Fibroblast of mammary gland (primary cell): ENCODE measurements at regions not wholly inside any gene's neighbourhood (a gene's known extent, or its start where the extent isn't known, plus 50 kb on each side); places are given as distances from the start of the nearest gene placed in this dataset.

Experiments used
- DNase-seq: peaks from one replicate; pipeline ENCODE4 v3.0.0-alpha.2; 2010; ENCODE audit warnings: low read depth
- H3K4me3 ChIP-seq: 2 replicates; pipeline ENCODE4 v1.5.1; 2011; ENCODE audit warnings: low read depth, mild to moderate bottlenecking, low read length, moderate library complexity; ENCODE audit not compliant: control insufficient read depth
- CTCF ChIP-seq: conservative IDR thresholded peaks from 2 replicates; pipeline ENCODE4 v1.5.1; 2011; ENCODE audit warnings: low read depth, low read length, inconsistent platforms; ENCODE audit not compliant: control insufficient read depth, insufficient read depth

DNA sequence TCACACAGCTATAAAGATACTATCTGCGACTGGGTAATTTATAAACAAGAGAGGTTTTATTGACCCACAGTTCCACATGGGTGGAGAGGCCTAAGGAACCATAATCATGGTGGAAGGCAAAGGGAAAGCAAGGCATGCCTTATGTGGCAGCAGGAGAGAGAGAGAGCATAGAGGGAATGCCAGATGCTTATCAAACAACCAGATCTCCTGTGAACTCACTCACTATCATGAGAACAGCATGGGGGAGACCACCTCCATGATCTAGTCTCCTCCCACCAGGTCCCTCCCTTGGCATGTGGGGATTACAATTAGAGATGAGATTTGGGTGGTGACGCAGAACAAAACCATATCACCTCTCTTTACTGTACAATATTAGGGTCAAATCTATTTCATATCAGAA lies 1101.6 kb upstream of the RAG2 start:
- TF ChIP-seq CTCF: no peak
- no peak overlapping the region for H3K4me3 ChIP-seq
- DNase-seq: no peak

DNA sequence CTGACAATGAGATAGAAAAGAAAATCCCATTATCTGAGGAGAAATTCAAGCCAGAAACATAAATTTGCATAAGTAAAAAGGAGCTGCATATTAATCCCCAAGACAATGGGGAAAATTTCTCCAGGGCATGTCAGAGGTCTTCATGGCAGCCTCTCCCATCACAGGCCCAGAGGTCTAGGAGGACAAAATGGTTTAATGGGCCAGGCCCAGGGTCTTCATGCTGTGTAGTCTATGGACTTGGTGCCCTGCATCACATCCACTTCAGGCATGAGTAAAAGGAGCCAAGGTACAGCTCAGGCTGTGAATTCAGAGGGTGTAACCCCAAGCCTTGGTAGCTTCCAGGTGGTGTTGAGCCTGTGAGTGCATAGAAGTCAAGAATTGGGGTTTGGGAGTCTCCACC lies 1097.2 kb upstream of the RAG2 start:
- H3K4me3 ChIP-seq: no peak overlapping the region
- no peak for TF ChIP-seq CTCF
- DNase-seq: no peak

GRCh38 chr11:37689951-37690350 lies 1091.9 kb upstream of the RAG2 start:
- no peak for DNase-seq
- H3K4me3 ChIP-seq: no peak overlapping the region
- TF ChIP-seq CTCF: no peak

DNA sequence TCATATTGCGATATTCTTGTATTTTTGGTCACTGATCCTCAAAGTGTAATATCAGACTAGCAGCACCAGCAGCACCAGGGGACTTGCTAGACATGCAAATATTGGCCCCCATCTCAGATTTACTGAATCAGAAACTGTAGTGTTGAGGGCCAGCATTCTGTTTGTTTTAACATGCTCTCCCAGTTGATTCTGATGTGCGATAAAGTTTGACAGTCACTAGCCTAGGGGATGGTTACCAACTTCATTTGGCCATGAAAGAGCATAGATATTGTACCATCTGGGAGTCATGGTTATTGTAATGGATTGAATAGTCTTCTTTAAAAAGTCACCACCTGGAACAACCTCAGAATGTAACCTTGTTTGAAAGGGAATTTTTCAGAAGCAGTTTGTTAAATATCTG lies 1090.4 kb upstream of the RAG2 start:
- DNase-seq: no peak
- no peak for TF ChIP-seq CTCF
- no peak overlapping the region for H3K4me3 ChIP-seq

DNA sequence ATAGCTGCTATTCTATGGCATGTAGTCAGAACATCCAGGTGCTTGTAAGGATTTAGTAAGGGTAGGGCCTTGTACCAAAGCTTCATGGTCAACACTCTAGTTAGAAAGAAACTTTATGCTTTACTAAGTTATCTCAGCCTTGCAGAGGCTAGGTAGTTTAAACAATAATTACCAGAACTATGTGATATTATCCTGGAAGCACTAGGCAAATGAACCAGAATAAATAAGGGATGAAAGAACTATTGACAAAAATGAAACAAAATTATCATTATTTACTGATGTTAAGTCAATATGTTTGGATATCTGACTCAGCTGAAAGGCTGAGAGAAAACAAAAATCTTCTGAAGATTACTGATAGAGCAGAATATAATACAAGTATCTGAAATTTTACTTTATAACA lies 1089.1 kb upstream of the RAG2 start:
- DNase-seq: no peak
- TF ChIP-seq CTCF: no peak
- no peak overlapping the region for H3K4me3 ChIP-seq

- no peak for TF ChIP-seq CTCF
- no peak overlapping the region for H3K4me3 ChIP-seq
- DNase-seq: no peak
Observed at GRCh38 chr11:37671321-37671720, 1073.3 kb upstream of the RAG2 start.

GRCh38 chr11:37666960-37667359 lies 1068.9 kb upstream of the RAG2 start:
- no peak for TF ChIP-seq CTCF
- no peak for DNase-seq
- H3K4me3 ChIP-seq: no peak overlapping the region
